ENCODE measurements at regions not wholly inside any gene's neighbourhood (a gene's known extent, or its start where the extent isn't known, plus 50 kb on each side); places are given as distances from the start of the nearest gene placed in this dataset.
"Not testable (repeated sequence)": the region's sequence is repeated elsewhere in the genome, so short reads cannot be mapped to it uniquely, and the experiment has no call there.

DNA sequence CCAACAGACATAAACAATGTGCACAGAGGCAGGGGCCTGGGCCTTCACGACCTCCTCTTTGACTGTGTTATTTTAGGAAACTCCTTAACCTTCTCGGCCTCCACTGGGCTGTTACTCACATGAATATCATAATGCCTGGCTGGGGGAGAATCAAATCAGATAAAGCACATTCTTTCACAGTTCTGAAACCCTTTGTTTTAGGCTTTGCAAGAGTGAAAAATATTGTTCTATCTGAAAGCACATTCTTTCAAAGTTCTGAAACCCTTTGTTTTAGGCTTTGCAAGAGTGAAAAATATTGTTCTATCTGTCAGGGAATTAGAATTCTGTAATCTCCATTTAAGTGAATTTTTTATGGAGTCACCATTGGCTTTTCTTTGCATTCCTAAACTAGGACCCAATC is 50.7 kb upstream of the SYNDIG1 start:
- intact Hi-C loops (cut with DNase I; ENCODE audit: low total_unique reads): no loop called here
- no peak for DNase-seq (ENCODE audit: low spot score in 2 of 2)
- TF ChIP-seq, protein P1, sequence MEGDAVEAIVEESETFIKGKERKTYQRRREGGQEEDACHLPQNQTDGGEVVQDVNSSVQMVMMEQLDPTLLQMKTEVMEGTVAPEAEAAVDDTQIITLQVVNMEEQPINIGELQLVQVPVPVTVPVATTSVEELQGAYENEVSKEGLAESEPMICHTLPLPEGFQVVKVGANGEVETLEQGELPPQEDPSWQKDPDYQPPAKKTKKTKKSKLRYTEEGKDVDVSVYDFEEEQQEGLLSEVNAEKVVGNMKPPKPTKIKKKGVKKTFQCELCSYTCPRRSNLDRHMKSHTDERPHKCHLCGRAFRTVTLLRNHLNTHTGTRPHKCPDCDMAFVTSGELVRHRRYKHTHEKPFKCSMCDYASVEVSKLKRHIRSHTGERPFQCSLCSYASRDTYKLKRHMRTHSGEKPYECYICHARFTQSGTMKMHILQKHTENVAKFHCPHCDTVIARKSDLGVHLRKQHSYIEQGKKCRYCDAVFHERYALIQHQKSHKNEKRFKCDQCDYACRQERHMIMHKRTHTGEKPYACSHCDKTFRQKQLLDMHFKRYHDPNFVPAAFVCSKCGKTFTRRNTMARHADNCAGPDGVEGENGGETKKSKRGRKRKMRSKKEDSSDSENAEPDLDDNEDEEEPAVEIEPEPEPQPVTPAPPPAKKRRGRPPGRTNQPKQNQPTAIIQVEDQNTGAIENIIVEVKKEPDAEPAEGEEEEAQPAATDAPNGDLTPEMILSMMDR (IDR thresholded peaks at IDR 0.05): no peak
- no peak for TF ChIP-seq POLR2A (IDR thresholded peaks at IDR 0.05)
- WGBS, 2 donors: 45 to 66% methylated on average over 2 of the region's 2 CpGs
- no peak overlapping the region for H3K4me3 ChIP-seq (ENCODE audit: low read depth, poor library complexity, severe bottlenecking)

DNA sequence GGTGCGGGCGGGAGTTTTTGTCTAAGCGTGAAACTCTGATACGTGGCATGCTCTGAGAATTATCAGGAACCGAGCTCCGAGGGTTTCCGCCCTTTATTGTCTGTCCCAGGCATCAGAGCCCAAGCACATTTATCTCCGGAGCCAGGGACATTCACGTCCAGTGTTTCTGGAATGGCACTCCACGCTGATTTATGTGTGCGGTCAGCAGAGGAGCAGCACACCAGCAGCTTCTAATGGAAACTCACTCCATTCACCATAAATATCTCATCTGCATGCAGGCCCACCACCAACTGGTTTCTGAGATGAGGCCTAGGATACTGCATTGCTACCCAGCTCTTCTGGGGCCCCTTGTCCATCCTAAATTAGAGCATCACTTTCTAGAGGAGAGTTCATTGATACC is 51.9 kb upstream of the SYNDIG1 start:
- intact Hi-C loops (cut with DNase I; ENCODE audit: low total_unique reads): no loop called here
- 79 to 82% methylated on average over 11 of the region's 11 CpGs for WGBS, 2 donors
- TF ChIP-seq POLR2A (IDR thresholded peaks at IDR 0.05): no peak
- TF ChIP-seq, protein P1 (IDR thresholded peaks at IDR 0.05): no peak
- no peak overlapping the region for H3K4me3 ChIP-seq (ENCODE audit: low read depth, poor library complexity, severe bottlenecking)
- no peak for DNase-seq (ENCODE audit: low spot score in 2 of 2)

DNA sequence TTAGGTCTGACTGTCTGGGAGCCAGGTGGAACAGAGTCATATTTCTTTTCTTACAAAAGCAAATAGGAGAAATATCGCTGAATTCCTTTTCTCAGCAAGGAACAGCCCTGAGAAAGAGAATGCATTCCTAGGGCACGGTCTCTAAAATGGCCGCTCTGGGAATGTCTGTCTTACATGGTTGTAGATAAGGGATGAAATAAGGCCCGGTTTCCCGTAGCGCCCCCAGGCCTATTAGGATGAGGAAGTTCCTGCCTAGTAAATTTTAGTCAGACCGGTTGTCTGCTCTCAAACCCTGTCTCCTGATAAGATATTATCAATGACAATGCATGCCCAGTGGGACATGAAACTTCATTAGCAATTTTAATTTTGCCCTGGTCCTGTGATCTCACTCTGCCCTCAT is 54.0 kb upstream of the SYNDIG1 start:
- intact Hi-C loops (cut with DNase I; ENCODE audit: low total_unique reads); H3K4me3 ChIP-seq (ENCODE audit: low read depth, poor library complexity, severe bottlenecking); DNase-seq (ENCODE audit: low spot score in 2 of 2): not testable (repeated sequence)
- 79 to 85% methylated on average over 7 of the region's 7 CpGs for WGBS, 2 donors

DNA sequence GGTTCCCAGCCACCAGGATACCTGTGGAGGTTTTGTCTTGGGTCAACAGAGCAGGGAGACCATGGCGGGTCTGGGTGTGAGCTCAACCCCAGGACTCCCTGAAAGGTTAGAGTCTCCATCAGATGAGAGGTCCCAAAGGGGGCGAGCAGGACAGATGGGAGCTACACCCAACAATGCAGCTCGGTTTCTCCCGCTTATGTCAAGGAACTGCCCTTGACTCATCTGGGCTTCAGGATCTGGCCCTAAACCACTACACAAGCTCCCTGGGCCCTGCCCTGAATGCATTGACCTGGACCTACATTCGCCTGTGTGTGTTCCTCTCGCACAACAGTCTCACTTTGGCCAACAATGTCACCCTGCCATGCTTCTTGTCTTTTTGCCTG is 57.6 kb upstream of the SYNDIG1 start:
- 86 to 93% methylated on average over 6 of the region's 6 CpGs for WGBS, 2 donors
- TF ChIP-seq, protein P1 (IDR thresholded peaks at IDR 0.05): no peak
- no peak for TF ChIP-seq POLR2A (IDR thresholded peaks at IDR 0.05)
- intact Hi-C loops (cut with DNase I; ENCODE audit: low total_unique reads): no loop called here

DNA sequence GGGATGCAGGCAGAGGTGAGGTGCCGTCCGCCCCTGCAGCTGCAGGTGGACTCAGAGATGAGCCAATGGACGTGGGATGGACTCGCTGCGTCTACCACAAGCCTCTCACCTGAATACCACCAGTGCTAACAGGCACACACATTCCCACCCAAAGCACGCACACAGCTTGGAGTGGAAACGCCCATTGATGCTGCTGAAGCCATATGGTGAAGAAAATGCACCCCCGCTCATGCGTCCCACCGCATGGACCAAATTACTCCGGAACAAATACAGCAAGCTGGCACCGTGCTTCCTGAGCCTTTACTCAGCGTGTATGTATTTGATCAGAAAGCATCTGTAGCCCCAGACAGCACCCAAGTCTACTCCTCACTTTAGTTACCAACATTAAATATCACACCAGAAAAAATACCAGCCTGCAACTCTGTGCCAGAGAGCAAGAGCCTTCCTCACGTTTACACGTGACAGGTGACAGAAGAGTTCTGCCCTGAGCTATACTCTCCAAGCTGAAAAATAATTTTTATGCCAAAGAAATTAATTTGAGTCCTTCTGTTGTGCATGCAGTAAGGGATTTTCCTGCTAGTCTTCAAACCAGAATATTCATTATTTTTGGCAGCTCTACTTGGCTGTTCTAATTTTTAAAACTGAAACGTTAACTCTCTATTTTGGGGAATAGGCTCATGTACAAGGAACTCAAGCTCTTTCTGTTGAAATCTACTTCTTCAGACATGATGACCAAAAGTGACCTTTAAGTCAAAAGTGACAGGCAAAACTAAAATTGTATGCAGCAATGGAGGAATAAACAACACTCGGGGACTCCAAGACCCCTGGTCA is 58.2 kb upstream of the SYNDIG1 start:
- TF ChIP-seq POLR2A (IDR thresholded peaks at IDR 0.05): no peak
- TF ChIP-seq, protein P1 (IDR thresholded peaks at IDR 0.05): no peak
- no peak overlapping the region for H3K4me3 ChIP-seq (ENCODE audit: low read depth, poor library complexity, severe bottlenecking)
- DNase-seq (ENCODE audit: low spot score in 2 of 2): no peak
- intact Hi-C loops (cut with DNase I; ENCODE audit: low total_unique reads): no loop called here
- WGBS, 2 donors: 55 to 63% methylated on average over 17 of the region's 17 CpGs

More for the DNA sequence above, 57.6 kb upstream of the SYNDIG1 start:
- no peak overlapping the region for H3K4me3 ChIP-seq (ENCODE audit: low read depth, poor library complexity, severe bottlenecking)
- no peak for DNase-seq (ENCODE audit: low spot score in 2 of 2)

DNA sequence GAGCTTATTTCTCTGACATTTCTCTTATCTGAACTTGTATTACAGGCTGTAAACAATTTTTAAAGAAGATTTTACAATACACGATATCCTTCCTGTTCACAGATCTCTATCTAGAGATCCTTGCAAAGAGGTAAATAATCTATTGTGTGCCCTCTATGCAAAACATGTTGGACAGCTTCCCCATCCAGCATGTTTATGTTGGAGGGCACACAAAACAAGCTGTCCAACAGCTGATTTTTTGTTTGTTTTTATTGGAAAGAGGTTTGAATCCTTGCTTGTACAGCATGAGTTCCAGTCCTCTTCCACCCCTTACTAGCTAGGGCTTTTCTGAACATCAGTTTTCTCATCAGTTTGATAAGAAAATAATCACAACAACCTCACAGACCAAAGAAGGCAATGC is 62.3 kb upstream of the SYNDIG1 start:
- no peak overlapping the region for H3K4me3 ChIP-seq (ENCODE audit: low read depth, poor library complexity, severe bottlenecking)
- no peak for DNase-seq (ENCODE audit: low spot score in 2 of 2)
- TF ChIP-seq POLR2A (IDR thresholded peaks at IDR 0.05): no peak
- TF ChIP-seq, protein P1 (IDR thresholded peaks at IDR 0.05): no peak
- intact Hi-C loops (cut with DNase I; ENCODE audit: low total_unique reads): no loop called here
- WGBS, 2 donors: 51 to 55% methylated on average over 1 of the region's 1 CpG
